Breast epithelium (tissue), 4 donors: ENCODE measurements at regions not wholly inside any gene's neighbourhood (a gene's known extent, or its start where the extent isn't known, plus 50 kb on each side); places are given as distances from the start of the nearest gene placed in this dataset.

Source experiments
- DNase-seq, 2 donors: peaks; one replicate each; pipeline ENCODE4 v3.0.0-alpha.2; 2019; ENCODE audit warnings: low spot score in 2 of 2
- H3K27ac ChIP-seq, 2 donors: fragments of 200-600 bp; sonication (generic) in 1 of 2; one replicate each; pipeline ENCODE4 v1.5.1; 2016 to 2019; ENCODE audit warnings: mild to moderate bottlenecking in 1 of 2
- H3K27me3 ChIP-seq, 2 donors: fragments of 200-600 bp; sonication (generic) in 1 of 2; one replicate each; pipeline versions ENCODE4 v1.5.1 to v1.6.0; 2017 to 2019; ENCODE audit warnings: control low read depth in 1 of 2, mild to moderate bottlenecking in 1 of 2
- H3K36me3 ChIP-seq: fragments of 200-600 bp; one replicate; pipeline ENCODE4 v1.5.1; 2019
- H3K4me1 ChIP-seq, 2 donors: fragments of 200-600 bp; sonication (generic); one replicate each; pipeline ENCODE4 v1.5.1; 2016 to 2019; ENCODE audit warnings: control low read depth in 1 of 2
- H3K4me3 ChIP-seq, 3 donors: fragments of 200-600 bp; sonication (generic); 1 replicate in 2 of 3; 2 replicates in 1 of 3; pipeline ENCODE4 v1.5.1; 2016 to 2019; ENCODE audit warnings: mild to moderate bottlenecking in 3 of 3, moderate library complexity in 2 of 3
- H3K9me3 ChIP-seq, 2 donors: fragments of 200-600 bp; sonication (generic) in 1 of 2; one replicate each; pipeline ENCODE4 v1.5.1; 2016 to 2019; ENCODE audit warnings: control low read depth in 1 of 2
- CTCF ChIP-seq, 3 donors: fragments of 450-650 bp; IDR thresholded peaks; one replicate each; pipeline ENCODE4 v1.5.1; 2016 to 2017; ENCODE audit warnings: antibody characterized with exemption in 3 of 3, mild to moderate bottlenecking in 3 of 3, moderate library complexity in 3 of 3
- POLR2A ChIP-seq: fragments of 450-650 bp; IDR thresholded peaks from one replicate; pipeline ENCODE4 v1.6.1; 2016; ENCODE audit warnings: antibody characterized with exemption, mild to moderate bottlenecking, moderate library complexity
- POLR2AphosphoS5 ChIP-seq, 3 donors: sonication (generic); formaldehyde crosslinking; IDR thresholded peaks; one replicate each; pipeline ENCODE4 v1.6.1; 2017; ENCODE audit warnings: antibody characterized with exemption in 3 of 3
- intact Hi-C: fragments of 100-400 bp; cut with DNase I; formaldehyde crosslinking; loops from one replicate; pipeline ENCODE4 v1.15.1; 2023; ENCODE audit warnings: low total_unique reads

- Histone ChIP-seq H3K4me1 (no peaks in the 10 kb centered on the region), H3K4me3 (no peak overlapping the region), H3K27me3 (no peaks in the 10 kb centered on the region), H3K36me3 (no peaks in the 10 kb centered on the region), H3K27ac (no peak overlapping the region), H3K9me3 (peaks cover 0 to 4% of the 10 kb centered on the region in 2 donors)
- DNase-seq: no peak
- intact Hi-C loops: no loop called here
- no peak for TF ChIP-seq CTCF (IDR thresholded peaks at IDR 0.05)
- TF ChIP-seq POLR2A: no peak
- no peak for TF ChIP-seq POLR2AphosphoS5 (IDR thresholded peaks at IDR 0.05)
Measured at GRCh38 chr16:64172652-64173051, 949.2 kb downstream of the CDH11 start.

GRCh38 chr16:64172226-64172625 lies 949.6 kb downstream of the CDH11 start:
- no peak for DNase-seq

GRCh38 chr16:64171632-64172031 lies 950.2 kb downstream of the CDH11 start:
- Histone ChIP-seq H3K4me3 (no peak overlapping the region), H3K27me3 (no peaks in the 10 kb centered on the region), H3K36me3 (no peaks in the 10 kb centered on the region), H3K9me3 (no peaks in the 10 kb centered on the region), H3K4me1 (no peaks in the 10 kb centered on the region), H3K27ac (no peak overlapping the region)
- intact Hi-C loops: no loop called here
- TF ChIP-seq CTCF (IDR thresholded peaks at IDR 0.05): no peak
- TF ChIP-seq POLR2AphosphoS5 (IDR thresholded peaks at IDR 0.05): no peak
- no peak for TF ChIP-seq POLR2A
- DNase-seq: no peak

More at GRCh38 chr16:64172226-64172625, 949.6 kb downstream of the CDH11 start:
- no peak overlapping the region for H3K27ac ChIP-seq
- H3K27me3 ChIP-seq: no peaks in the 10 kb centered on the region
- TF ChIP-seq CTCF (IDR thresholded peaks at IDR 0.05): no peak
- no peak for TF ChIP-seq POLR2AphosphoS5 (IDR thresholded peaks at IDR 0.05)
- TF ChIP-seq POLR2A: no peak
- no peaks in the 10 kb centered on the region for H3K9me3 ChIP-seq
- no peaks in the 10 kb centered on the region for H3K36me3 ChIP-seq
- H3K4me3 ChIP-seq: no peak overlapping the region
- intact Hi-C loops: no loop called here
- H3K4me1 ChIP-seq: no peaks in the 10 kb centered on the region

- intact Hi-C loops: no loop called here
- Histone ChIP-seq H3K4me3 (no peak overlapping the region), H3K4me1 (no peaks in the 10 kb centered on the region), H3K27ac (no peak overlapping the region), H3K36me3 (no peaks in the 10 kb centered on the region), H3K9me3 (no peaks in the 10 kb centered on the region), H3K27me3 (no peaks in the 10 kb centered on the region)
- no peak for TF ChIP-seq POLR2AphosphoS5 (IDR thresholded peaks at IDR 0.05)
- TF ChIP-seq POLR2A: no peak
- TF ChIP-seq CTCF (IDR thresholded peaks at IDR 0.05): no peak
- no peak for DNase-seq
Measured at GRCh38 chr16:64168371-64168770, 953.5 kb downstream of the CDH11 start.

- Histone ChIP-seq H3K4me1 (no peaks in the 10 kb centered on the region), H3K27ac (no peak overlapping the region), H3K36me3 (no peaks in the 10 kb centered on the region), H3K27me3 (no peaks in the 10 kb centered on the region), H3K9me3 (no peaks in the 10 kb centered on the region), H3K4me3 (no peak overlapping the region)
- no peak for TF ChIP-seq POLR2AphosphoS5 (IDR thresholded peaks at IDR 0.05)
- no peak for TF ChIP-seq CTCF (IDR thresholded peaks at IDR 0.05)
- TF ChIP-seq POLR2A: no peak
- DNase-seq: no peak
- intact Hi-C loops: no loop called here
Measured at GRCh38 chr16:64167936-64168335, 953.9 kb downstream of the CDH11 start.
